GM12864 (cell line): ENCODE measurements at regions not wholly inside any gene's neighbourhood (a gene's known extent, or its start where the extent isn't known, plus 50 kb on each side); places are given as distances from the start of the nearest gene placed in this dataset.

Source experiments
- DNase-seq: peaks from one replicate; pipeline ENCODE4 v3.0.0-alpha.2; 2011; ENCODE audit warnings: low read depth
- H3K4me3 ChIP-seq: 2 replicates; pipeline ENCODE4 v1.5.1; 2011; ENCODE audit warnings: mild to moderate bottlenecking, low read depth, low read length, control low read depth
- CTCF ChIP-seq: IDR thresholded peaks from 2 replicates; pipeline ENCODE4 v1.5.1; 2011; ENCODE audit warnings: low read depth, mild to moderate bottlenecking, moderate library complexity, low read length, control low read depth, inconsistent platforms; ENCODE audit errors: missing control alignments

- DNase-seq: no peak
- no peak for TF ChIP-seq CTCF
Observed at GRCh38 chr4:145290955-145291354, 110.6 kb upstream of the OTUD4 start.

GRCh38 chr4:145289403-145290076, 109.2 kb upstream of the OTUD4 start:
- no peak for TF ChIP-seq CTCF
- H3K4me3 ChIP-seq: no peak overlapping the region
- DNase-seq: no peak

More at GRCh38 chr4:145290955-145291354, 110.6 kb upstream of the OTUD4 start:
- no peak overlapping the region for H3K4me3 ChIP-seq

- no peak overlapping the region for H3K4me3 ChIP-seq
- no peak for TF ChIP-seq CTCF
Observed at GRCh38 chr4:145287351-145287750, 107.0 kb upstream of the OTUD4 start.

GRCh38 chr4:145285928-145286327, 105.5 kb upstream of the OTUD4 start:
- H3K4me3 ChIP-seq: no peak overlapping the region
- DNase-seq: no peak
- no peak for TF ChIP-seq CTCF

More at GRCh38 chr4:145287351-145287750, 107.0 kb upstream of the OTUD4 start:
- no peak for DNase-seq

- no peak overlapping the region for H3K4me3 ChIP-seq
- DNase-seq: no peak
- no peak for TF ChIP-seq CTCF
Observed at GRCh38 chr4:145283909-145284308, 103.5 kb upstream of the OTUD4 start.

- DNase-seq: no peak
Observed at GRCh38 chr4:145281951-145282350, 101.6 kb upstream of the OTUD4 start.

More at GRCh38 chr4:145281951-145282350, 101.6 kb upstream of the OTUD4 start:
- no peak overlapping the region for H3K4me3 ChIP-seq
- no peak for TF ChIP-seq CTCF
